Gastroesophageal sphincter (tissue), 3 donors: ENCODE measurements at regions not wholly inside any gene's neighbourhood (a gene's known extent, or its start where the extent isn't known, plus 50 kb on each side); places are given as distances from the start of the nearest gene placed in this dataset.

Experiments
- CTCF ChIP-seq, 4 experiments: fragments of 200-600 bp in 2 of 4; fragments of 450-650 bp in 2 of 4; sonication (generic) in 1 of 4; IDR thresholded peaks; one replicate each; pipeline ENCODE4 v1.5.1; 2017 to 2019; ENCODE audit warnings: antibody characterized with exemption in 4 of 4, mild to moderate bottlenecking in 2 of 4, moderate library complexity in 2 of 4
- EP300 ChIP-seq: sonication (generic); formaldehyde crosslinking; IDR thresholded peaks from one replicate; pipeline ENCODE4 v1.6.1; 2017; ENCODE audit warnings: antibody characterized with exemption, mild to moderate bottlenecking
- POLR2A ChIP-seq, 2 donors: fragments of 450-650 bp; IDR thresholded peaks; one replicate each; pipeline ENCODE4 v1.6.1; 2017; ENCODE audit warnings: antibody characterized with exemption in 2 of 2, mild to moderate bottlenecking in 2 of 2, moderate library complexity in 1 of 2
- POLR2AphosphoS5 ChIP-seq: sonication (generic); formaldehyde crosslinking; IDR thresholded peaks from one replicate; pipeline ENCODE4 v1.6.1; 2017; ENCODE audit warnings: antibody characterized with exemption

DNA sequence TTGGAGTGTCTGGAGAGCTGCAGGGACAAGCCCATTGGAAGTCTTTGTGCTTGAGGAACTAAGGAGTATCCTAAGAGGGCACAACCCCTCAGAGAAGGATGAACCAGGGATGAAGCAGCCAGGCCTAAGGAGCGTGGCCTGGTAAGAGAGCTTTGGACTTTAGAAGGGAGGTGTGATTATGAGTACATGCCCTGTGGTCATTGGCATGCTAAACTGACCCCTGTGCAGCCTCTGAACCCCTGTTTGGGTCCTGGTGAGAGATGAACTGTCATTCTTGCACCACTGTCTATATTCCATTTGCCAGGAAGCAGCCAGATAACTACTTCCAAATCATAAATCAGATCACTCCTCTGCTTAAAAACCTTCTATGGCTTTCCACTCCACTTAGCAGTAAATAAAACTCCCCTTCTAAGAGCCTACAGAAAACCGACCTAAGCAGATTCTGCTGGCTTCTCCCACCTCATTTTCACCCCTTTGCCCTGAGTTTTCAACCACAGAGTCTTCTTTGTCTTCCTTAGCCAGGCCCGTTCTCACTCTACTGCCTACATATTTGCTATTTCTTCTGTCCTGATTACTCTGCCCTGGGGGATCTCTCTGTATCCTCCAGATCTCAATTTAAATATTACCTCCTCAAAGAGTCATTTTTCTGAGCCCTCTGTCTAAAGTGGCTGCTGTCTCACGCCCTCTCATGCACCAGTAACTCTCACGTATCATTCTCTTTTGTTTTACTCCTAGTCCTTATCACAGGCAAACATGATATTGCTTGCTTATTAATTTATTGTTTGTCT is 56.7 kb downstream of the MID1IP1 start:
- TF ChIP-seq CTCF (IDR thresholded peaks at IDR 0.05): no peak
- TF ChIP-seq POLR2A (IDR thresholded peaks at IDR 0.05): no peak
- no peak for TF ChIP-seq POLR2AphosphoS5
- TF ChIP-seq EP300: no peak
